ENCODE measurements at regions not wholly inside any gene's neighbourhood (a gene's known extent, or its start where the extent isn't known, plus 50 kb on each side); places are given as distances from the start of the nearest gene placed in this dataset.

GRCh38 chr2:211141646-211142045 is 585.2 kb downstream of the CPS1 start:
- no peak for TF ChIP-seq REST (IDR thresholded peaks at IDR 0.05)
- TF ChIP-seq ZBTB33 (IDR thresholded peaks at IDR 0.05): no peak
- no peak for TF ChIP-seq TAF1 (conservative IDR thresholded peaks at IDR 0.05)

All from liver (tissue), 2 donors.